GM13976 (cell line): ENCODE measurements at regions not wholly inside any gene's neighbourhood (a gene's known extent, or its start where the extent isn't known, plus 50 kb on each side); places are given as distances from the start of the nearest gene placed in this dataset.

Source experiments
- DNase-seq: peaks from one replicate; pipeline ENCODE4 v3.0.0; 2012; ENCODE audit warnings: low spot score
- in situ Hi-C: fragments of 300-500 bp; cut with MboI; formaldehyde crosslinking; loops from one replicate; pipeline ENCODE4 v1.12.0; 2022; ENCODE audit warnings: low sequenced_read_pairs, mixed read lengths, inconsistent platforms; ENCODE audit not compliant: unreplicated experiment
- TF ChIP-seq, protein P1 (sequence below): IDR thresholded peaks from 2 replicates; pipeline ENCODE4 v1.5.1; 2012; ENCODE audit warnings: borderline replicate concordance, mild to moderate bottlenecking; ENCODE audit not compliant: insufficient read depth; ENCODE audit errors: extremely low read depth, missing control alignments, control extremely low read depth

DNA sequence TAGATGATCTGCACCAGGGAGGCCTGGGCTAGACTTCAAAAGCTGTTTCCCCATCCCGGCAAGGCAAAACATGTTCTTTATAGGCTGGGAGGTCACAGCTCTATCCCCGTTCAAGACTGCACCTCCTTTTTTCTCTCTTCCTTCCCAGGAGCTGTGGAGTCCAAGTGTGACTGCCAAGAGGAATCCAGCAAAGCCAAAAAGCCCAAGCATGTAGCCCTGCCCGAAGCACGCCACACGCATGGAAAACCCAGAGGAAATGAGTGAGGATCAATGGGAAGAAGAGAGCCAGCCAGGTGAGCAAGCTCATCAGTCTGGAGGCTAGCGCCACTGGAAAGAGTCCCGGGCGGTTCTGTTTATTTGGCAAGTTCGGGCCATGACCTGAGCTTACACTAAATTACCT is 240.4 kb downstream of the PRL start:
- no peak for DNase-seq
- TF ChIP-seq, protein P1, sequence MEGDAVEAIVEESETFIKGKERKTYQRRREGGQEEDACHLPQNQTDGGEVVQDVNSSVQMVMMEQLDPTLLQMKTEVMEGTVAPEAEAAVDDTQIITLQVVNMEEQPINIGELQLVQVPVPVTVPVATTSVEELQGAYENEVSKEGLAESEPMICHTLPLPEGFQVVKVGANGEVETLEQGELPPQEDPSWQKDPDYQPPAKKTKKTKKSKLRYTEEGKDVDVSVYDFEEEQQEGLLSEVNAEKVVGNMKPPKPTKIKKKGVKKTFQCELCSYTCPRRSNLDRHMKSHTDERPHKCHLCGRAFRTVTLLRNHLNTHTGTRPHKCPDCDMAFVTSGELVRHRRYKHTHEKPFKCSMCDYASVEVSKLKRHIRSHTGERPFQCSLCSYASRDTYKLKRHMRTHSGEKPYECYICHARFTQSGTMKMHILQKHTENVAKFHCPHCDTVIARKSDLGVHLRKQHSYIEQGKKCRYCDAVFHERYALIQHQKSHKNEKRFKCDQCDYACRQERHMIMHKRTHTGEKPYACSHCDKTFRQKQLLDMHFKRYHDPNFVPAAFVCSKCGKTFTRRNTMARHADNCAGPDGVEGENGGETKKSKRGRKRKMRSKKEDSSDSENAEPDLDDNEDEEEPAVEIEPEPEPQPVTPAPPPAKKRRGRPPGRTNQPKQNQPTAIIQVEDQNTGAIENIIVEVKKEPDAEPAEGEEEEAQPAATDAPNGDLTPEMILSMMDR: no peak
- in situ Hi-C loops: no loop called here

DNA sequence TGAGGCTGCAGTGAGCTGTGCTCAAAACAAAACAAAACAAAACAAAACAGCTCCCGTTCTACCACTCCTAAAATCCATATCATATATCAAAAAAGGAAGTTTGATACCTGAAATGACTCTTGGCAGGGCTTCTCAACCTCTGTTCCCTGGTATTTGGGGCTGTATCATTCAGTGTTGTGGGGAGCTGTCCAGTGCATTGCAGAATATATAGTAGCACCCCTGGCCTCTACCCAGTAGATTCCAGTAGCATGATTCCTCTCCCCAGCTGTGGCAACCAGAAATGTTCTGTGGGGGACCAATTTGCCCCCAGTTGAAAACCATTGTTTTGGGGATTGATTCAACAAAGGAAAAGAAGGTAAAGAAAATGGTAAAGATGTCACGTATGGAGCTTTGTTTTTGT is 238.9 kb downstream of the PRL start:
- DNase-seq: no peak
- in situ Hi-C loops: no loop called here
- TF ChIP-seq, protein P1: no peak

DNA sequence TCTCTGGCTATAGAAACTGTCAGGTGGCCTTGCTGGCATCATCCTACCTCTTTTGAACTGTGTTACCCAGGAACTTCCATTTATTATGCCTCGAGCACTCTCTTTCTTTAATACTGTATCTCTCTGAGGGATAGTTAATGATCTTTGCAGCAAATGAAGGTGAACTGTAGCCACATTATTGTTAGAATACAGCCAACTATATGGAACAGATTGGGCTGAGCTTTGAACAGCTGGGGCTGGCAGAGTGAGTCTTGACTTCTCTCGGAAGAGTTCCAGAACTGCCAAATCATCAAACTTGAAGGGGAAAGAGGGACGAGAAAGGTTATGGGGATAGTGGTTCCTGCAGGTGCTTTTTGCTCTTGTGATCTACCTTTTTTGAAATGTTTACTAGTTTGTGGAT is 237.7 kb downstream of the PRL start:
- in situ Hi-C loops: no loop called here
- no peak for DNase-seq
- TF ChIP-seq, protein P1: no peak

DNA sequence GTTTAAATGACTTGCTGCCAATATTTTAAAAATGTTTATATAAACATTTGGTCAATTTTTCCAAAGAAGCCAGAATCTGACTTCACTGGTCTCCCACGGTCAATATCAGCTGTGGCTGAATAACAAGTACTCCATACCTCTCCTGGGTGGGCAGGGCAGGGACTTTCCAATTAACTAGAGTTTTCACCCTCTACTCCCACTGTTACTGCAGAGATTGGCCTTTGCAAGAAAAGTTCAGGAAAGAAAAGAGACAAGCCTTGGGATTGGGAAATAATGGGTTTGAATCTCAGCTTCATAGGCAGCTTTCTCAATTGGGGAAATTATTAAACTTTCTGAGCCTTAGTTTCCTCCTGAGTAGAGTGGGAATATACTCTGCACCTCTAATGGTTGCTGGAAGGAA is 236.9 kb downstream of the PRL start:
- in situ Hi-C loops: no loop called here
- TF ChIP-seq, protein P1: no peak
- no peak for DNase-seq

DNA sequence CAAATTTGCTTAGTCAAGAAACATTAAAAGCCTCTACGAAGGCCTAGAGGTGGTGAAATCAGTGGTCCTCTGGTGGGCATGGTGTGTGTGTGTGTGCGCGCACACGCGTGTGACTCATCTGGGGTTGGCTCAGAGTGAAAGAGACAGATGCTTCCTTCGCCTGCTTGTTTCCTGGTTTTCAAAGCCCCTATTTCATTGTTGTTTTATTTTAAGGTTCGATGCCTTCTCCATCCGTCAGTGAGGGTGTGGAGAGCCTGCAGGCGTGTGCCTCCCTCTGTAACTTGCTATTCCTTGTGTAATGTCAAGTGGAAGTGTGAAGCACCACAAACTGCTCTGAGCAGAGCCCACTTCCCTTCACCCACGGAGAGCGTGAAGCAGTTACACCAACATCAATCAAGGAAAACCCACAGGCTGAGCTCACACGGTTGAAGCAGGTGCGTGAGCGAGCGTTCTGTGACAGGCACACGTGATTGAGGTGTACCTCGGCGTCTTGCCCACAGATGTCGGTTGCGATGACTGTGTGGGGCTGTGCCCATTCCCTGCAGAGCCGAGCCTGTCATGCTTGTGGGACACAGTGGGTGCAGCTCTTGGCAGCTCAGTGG is 233.9 kb downstream of the PRL start:
- TF ChIP-seq, protein P1: no peak
- in situ Hi-C loops: no loop called here
- DNase-seq: peak; percentile 25

DNA sequence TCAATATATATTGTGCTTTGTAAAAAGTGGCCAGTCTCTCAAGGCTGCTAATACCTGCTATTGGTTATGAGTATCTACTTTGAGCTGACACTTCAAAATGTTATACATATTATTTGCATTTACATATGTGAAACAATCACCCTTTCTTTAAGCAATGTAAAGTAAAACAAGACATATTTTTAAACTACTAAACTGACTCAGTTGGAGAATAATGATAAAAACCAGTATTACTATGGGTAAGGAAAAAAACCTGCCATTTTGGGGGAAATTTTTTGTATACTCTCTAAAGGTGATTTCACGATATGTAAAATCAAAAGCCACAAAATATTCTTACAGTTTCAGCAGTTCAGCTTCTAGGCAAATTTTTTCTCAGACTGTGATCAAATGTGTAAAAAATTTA is 232.3 kb downstream of the PRL start:
- no peak for DNase-seq
- TF ChIP-seq, protein P1: no peak
- in situ Hi-C loops: no loop called here
